Right lobe of liver (tissue), 6 donors: ENCODE measurements at regions not wholly inside any gene's neighbourhood (a gene's known extent, or its start where the extent isn't known, plus 50 kb on each side); places are given as distances from the start of the nearest gene placed in this dataset.

Experiments
- ATAC-seq, 4 donors: fragments of 200-7000 bp; cut with Tn5 transposase; one replicate each; pipeline ENCODE4 v1.9.1; 2020; ENCODE audit warnings: mild to moderate bottlenecking in 4 of 4, moderate library complexity in 4 of 4
- DNase-seq, 3 donors: peaks; one replicate each; pipeline ENCODE4 v3.0.0-alpha.2; 2020
- H3K27ac ChIP-seq, 3 donors: fragments of 200-600 bp; one replicate each; pipeline ENCODE4 v1.8.0; 2022
- H3K27me3 ChIP-seq, 2 donors: fragments of 200-600 bp; one replicate each; pipeline ENCODE4 v1.8.0; 2022
- H3K36me3 ChIP-seq, 4 donors: fragments of 200-600 bp; sonication (generic) in 1 of 4; one replicate each; pipeline versions ENCODE4 v1.5.1 to v1.8.0; 2017 to 2022; ENCODE audit warnings: control low read depth in 1 of 4
- H3K4me1 ChIP-seq, 4 donors: fragments of 200-600 bp; sonication (generic) in 1 of 4; one replicate each; pipeline versions ENCODE4 v1.5.1 to v1.8.0; 2017 to 2022; ENCODE audit warnings: control low read depth in 1 of 4
- H3K4me3 ChIP-seq, 3 donors: fragments of 200-600 bp; one replicate each; pipeline ENCODE4 v1.8.0; 2022
- H3K9me3 ChIP-seq, 4 donors: fragments of 200-600 bp; sonication (generic) in 1 of 4; one replicate each; pipeline versions ENCODE4 v1.5.1 to v1.8.0; 2017 to 2022; ENCODE audit warnings: control low read depth in 1 of 4
- POLR2A ChIP-seq: fragments of 450-650 bp; IDR thresholded peaks from one replicate; pipeline ENCODE4 v1.6.1; 2017; ENCODE audit warnings: antibody characterized with exemption, mild to moderate bottlenecking
- WGBS: methylation state at CpG from one replicate; pipeline ENCODE4 v1.1.6; 2018; ENCODE audit warnings: low coverage, low lambda C conversion rate; ENCODE audit not compliant: insufficient coverage; ENCODE audit errors: missing lambda C conversion rate; 5-methylcytosine and 5-hydroxymethylcytosine counted together
- intact Hi-C, 2 donors: fragments of 100-400 bp; cut with DNase I; formaldehyde crosslinking; loops; one replicate each; pipeline versions ENCODE4 v1.11.2 to v1.14.1; 2022
- TF ChIP-seq, protein P1 (sequence below), 4 donors: fragments of 200-600 bp in 3 of 4; fragments of 450-650 bp in 1 of 4; IDR thresholded peaks; one replicate each; pipeline versions ENCODE4 v1.5.1 to v1.8.0; 2016 to 2022; ENCODE audit warnings: antibody characterized with exemption in 4 of 4, mild to moderate bottlenecking in 2 of 4
- donor health status: DM: no; HTN: yes; CAD: no.
- donor health status: DM: no; HTN: no; CAD: no.
- donor health status: DM: no; HTN: no; CAD: no.
- donor health status: DM: no; HTN: yes; CAD: no.
- donor health status: DM: no; HTN: yes; CAD: no.

DNA sequence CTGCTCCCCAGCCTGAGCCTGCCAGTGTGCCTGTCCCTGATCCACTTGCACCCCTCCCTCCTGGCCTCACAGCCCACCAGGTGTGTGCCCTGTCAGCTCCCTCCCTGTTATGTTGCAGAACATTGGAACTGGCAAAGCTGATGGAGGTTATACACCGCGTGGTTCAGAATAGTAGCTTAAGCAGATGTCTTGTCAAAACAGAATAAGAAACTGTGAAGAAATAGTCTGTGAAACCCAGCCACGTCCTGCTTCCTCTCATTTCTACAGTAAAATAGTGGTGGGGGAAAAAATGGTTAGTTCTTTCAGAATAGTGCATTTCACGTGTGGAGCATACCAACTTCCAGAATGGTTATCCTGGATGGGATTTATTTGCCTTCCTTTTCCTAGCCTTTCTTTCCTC lies 161.2 kb upstream of the NAV2 start:
- ATAC-seq, result no peak

DNA sequence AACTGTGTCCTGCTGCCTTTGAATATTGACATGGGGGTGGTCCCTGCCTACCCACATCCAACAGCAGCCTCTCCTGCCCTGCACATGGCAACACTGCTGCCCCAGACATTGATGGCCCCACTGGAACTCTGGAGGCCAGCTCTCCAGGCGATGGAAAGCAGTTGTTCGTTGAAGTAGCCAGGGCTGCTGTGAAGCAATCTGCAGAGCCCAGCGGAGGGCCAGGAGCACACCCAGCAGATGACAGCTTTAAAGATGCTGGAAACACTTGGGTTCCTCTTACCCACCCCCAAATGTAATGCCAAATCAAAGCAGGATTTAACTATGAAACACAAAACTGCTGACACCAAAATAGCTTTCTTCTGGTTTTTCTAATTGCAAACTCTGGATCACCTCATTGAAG lies 165.6 kb upstream of the NAV2 start:
- no peaks in the 10 kb centered on the region for H3K9me3 ChIP-seq
- no peaks in the 10 kb centered on the region for H3K27me3 ChIP-seq
- no peaks in the 10 kb centered on the region for H3K4me1 ChIP-seq
- WGBS, result no CpG with 5 or more reads among the region's 3 CpGs
- H3K36me3 ChIP-seq, result no peaks in the 10 kb centered on the region
- ATAC-seq (no peak), DNase-seq (no peak)
- intact Hi-C loops, result no loop called here
- H3K27ac ChIP-seq, result no peak overlapping the region
- TF ChIP-seq POLR2A, result no peak
- TF ChIP-seq, protein P1, sequence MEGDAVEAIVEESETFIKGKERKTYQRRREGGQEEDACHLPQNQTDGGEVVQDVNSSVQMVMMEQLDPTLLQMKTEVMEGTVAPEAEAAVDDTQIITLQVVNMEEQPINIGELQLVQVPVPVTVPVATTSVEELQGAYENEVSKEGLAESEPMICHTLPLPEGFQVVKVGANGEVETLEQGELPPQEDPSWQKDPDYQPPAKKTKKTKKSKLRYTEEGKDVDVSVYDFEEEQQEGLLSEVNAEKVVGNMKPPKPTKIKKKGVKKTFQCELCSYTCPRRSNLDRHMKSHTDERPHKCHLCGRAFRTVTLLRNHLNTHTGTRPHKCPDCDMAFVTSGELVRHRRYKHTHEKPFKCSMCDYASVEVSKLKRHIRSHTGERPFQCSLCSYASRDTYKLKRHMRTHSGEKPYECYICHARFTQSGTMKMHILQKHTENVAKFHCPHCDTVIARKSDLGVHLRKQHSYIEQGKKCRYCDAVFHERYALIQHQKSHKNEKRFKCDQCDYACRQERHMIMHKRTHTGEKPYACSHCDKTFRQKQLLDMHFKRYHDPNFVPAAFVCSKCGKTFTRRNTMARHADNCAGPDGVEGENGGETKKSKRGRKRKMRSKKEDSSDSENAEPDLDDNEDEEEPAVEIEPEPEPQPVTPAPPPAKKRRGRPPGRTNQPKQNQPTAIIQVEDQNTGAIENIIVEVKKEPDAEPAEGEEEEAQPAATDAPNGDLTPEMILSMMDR (IDR thresholded peaks at IDR 0.05), result no peak
- H3K4me3 ChIP-seq, result no peak overlapping the region

More for the DNA sequence above, 161.2 kb upstream of the NAV2 start:
- no peak for DNase-seq
- H3K27ac ChIP-seq, result no peak overlapping the region
- intact Hi-C loops, result loop anchor here (5.0 to 10.0 kb wide), 3 partner anchors 234 to 477 kb away; no protein-coding TSS in a partner anchor
- H3K4me1 ChIP-seq, result peaks cover 0 to 25% (median 8%) of the 10 kb centered on the region in 4 donors
- H3K9me3 ChIP-seq, result no peaks in the 10 kb centered on the region
- no peaks in the 10 kb centered on the region for H3K27me3 ChIP-seq
- no peak overlapping the region for H3K4me3 ChIP-seq
- WGBS, result 65% methylated on average over 3 of the region's 4 CpGs
- no peaks in the 10 kb centered on the region for H3K36me3 ChIP-seq
- TF ChIP-seq, protein P1 (IDR thresholded peaks at IDR 0.05), result no peak
- no peak for TF ChIP-seq POLR2A

DNA sequence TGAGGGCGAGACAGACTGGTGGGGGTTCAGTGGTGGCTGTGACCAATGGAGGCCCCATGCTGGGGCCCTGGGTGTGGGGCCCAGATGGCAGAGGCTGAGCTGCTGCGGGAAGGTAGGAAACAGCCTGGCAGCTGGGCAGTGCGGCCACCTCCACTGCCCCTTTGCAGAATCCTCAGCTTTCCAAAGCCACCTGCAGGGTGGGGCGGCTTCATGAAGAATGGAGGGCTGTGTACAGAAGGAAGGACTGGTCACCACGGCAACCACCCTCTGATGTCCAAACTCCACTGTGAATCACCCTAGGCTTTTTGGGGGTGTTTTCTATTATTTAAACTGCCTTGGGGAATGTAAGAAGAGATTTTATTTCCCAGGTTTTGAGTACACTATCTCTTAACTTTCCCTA lies 166.3 kb upstream of the NAV2 start:
- DNase-seq (no peak), ATAC-seq (no peak)
- no peak overlapping the region for H3K27ac ChIP-seq
- no peak overlapping the region for H3K4me3 ChIP-seq
- intact Hi-C loops, result no loop called here
- H3K9me3 ChIP-seq, result no peaks in the 10 kb centered on the region
- no peaks in the 10 kb centered on the region for H3K36me3 ChIP-seq
- no peaks in the 10 kb centered on the region for H3K4me1 ChIP-seq
- 73% methylated on average over 2 of the region's 5 CpGs for WGBS
- TF ChIP-seq POLR2A, result no peak
- TF ChIP-seq, protein P1 (IDR thresholded peaks at IDR 0.05), result no peak
- H3K27me3 ChIP-seq, result no peaks in the 10 kb centered on the region

DNA sequence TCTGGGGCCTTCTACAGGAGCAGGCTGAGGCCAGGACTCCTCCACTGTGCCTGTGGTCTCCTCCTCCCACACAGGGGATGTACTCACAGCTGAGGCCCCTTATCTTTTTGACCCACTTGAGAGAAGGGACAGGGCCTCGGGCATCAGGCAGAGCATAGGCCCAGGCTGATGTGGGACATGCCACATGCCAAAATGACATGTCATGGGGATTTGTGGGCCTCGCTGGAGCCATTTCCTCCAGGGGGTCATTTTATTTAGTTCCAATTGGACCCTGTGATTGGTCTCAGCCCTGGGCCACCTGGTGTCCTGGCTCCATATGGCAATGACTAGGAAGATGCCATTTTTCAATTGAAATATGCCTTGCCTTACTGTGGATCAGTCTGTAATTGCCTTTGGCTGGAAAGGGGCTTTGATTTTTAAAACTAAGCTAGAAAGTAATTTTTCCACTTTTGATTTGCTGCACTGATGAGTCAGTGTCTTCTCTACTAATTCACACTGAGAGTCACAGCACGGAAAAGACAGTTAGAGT lies 171.1 kb upstream of the NAV2 start:
- 95% methylated on average over 3 of the region's 3 CpGs for WGBS
- Histone ChIP-seq H3K36me3 (no peaks in the 10 kb centered on the region), H3K27ac (no peak overlapping the region), H3K27me3 (no peaks in the 10 kb centered on the region), H3K4me1 (no peaks in the 10 kb centered on the region), H3K4me3 (no peak overlapping the region), H3K9me3 (no peaks in the 10 kb centered on the region)
- ATAC-seq, result no peak
- intact Hi-C loops, result no loop called here
- no peak for DNase-seq
- no peak for TF ChIP-seq POLR2A
- TF ChIP-seq, protein P1 (IDR thresholded peaks at IDR 0.05), result no peak

DNA sequence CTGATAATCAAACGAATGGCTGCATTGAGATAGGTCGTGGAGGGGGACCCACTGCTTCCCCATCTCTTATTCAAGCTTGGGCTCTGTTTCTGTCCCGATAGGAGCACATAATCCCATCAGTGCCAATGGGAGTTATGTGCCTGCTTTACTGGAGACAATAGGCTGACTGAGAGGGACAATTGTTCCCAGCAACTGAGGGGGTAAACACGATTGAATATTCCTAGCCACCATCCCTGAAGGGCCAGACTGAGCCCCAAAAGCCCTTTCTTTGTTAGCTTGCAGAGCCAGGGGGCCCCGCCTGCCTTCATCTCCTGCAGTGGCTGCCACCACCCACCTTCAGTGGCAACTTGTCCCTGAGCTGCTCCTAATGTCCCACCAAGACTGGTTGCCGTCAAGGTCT lies 172.8 kb upstream of the NAV2 start:
- TF ChIP-seq, protein P1 (IDR thresholded peaks at IDR 0.05), result no peak
- no peak for TF ChIP-seq POLR2A
- 96% methylated on average over 4 of the region's 6 CpGs for WGBS
- Histone ChIP-seq H3K27me3 (no peaks in the 10 kb centered on the region), H3K27ac (no peak overlapping the region), H3K4me3 (no peak overlapping the region), H3K9me3 (no peaks in the 10 kb centered on the region), H3K36me3 (no peaks in the 10 kb centered on the region), H3K4me1 (no peaks in the 10 kb centered on the region)
- intact Hi-C loops, result no loop called here
- no peak for ATAC-seq
- DNase-seq, result no peak
